Peyer's patch (tissue), 4 donors: ENCODE measurements at regions not wholly inside any gene's neighbourhood (a gene's known extent, or its start where the extent isn't known, plus 50 kb on each side); places are given as distances from the start of the nearest gene placed in this dataset.

ENCODE experiments used
- CTCF ChIP-seq, 6 experiments: fragments of 450-650 bp in 4 of 6; fragments of 200-600 bp in 2 of 6; sonication (generic) in 1 of 6; IDR thresholded peaks; one replicate each; pipeline ENCODE4 v1.5.1; 2017 to 2019; ENCODE audit warnings: antibody characterized with exemption in 6 of 6, mild to moderate bottlenecking in 3 of 6, moderate library complexity in 1 of 6
- POLR2A ChIP-seq, 2 donors: fragments of 450-650 bp; IDR thresholded peaks; one replicate each; pipeline ENCODE4 v1.5.1; 2017; ENCODE audit warnings: antibody characterized with exemption in 2 of 2, mild to moderate bottlenecking in 2 of 2, moderate library complexity in 2 of 2

- TF ChIP-seq CTCF (IDR thresholded peaks at IDR 0.05) = no peak
- no peak for TF ChIP-seq POLR2A (IDR thresholded peaks at IDR 0.05)
Observed at GRCh38 chrX:99549381-99549780, 860.7 kb downstream of the PCDH19 start.
